ENCODE measurements at regions not wholly inside any gene's neighbourhood (a gene's known extent, or its start where the extent isn't known, plus 50 kb on each side); places are given as distances from the start of the nearest gene placed in this dataset.

- 59% methylated on average over 4 of the region's 4 CpGs for WGBS, 2 donors
- Histone ChIP-seq H3K4me3 (no peak overlapping the region), H3K9me3 (no peaks in the 10 kb centered on the region), H3K36me3 (no peaks in the 10 kb centered on the region), H3K27me3 (no peaks in the 10 kb centered on the region), H3K27ac (no peak overlapping the region), H3K4me1 (no peaks in the 10 kb centered on the region)
- no peak for DNase-seq (ENCODE audit: low spot score in 2 of 2)
- TF ChIP-seq POLR2A (IDR thresholded peaks at IDR 0.05) (no peak), EP300 (IDR thresholded peaks at IDR 0.05) (no peak)
These were observed 321.9 kb upstream of the CCDC54 start for GRCh38 chr3:107055181-107055942.

DNA sequence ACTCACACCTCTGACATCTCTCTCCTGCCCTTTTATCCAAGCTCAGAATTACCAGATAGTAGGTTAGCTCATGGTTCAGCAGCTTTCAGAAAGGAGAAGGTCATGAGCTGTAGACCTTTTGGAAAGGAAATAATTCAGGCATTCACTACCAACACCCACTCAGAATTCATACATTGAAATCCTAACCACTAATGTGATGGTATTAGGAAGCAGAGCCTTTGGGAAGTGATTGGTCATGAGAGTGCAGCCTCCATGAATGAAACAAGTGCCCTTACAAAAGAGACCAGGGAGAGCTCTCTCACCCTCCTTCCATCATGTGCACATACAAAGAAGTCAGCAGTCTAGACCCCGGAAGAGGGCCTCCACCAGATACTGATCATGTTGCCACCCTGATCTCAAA, 315.8 kb upstream of the CCDC54 start:
- Histone ChIP-seq H3K27me3 (no peaks in the 10 kb centered on the region), H3K36me3 (no peaks in the 10 kb centered on the region), H3K4me1 (peaks cover 0 to 35% (median 4%) of the 10 kb centered on the region in 4 donors), H3K4me3 (no peak overlapping the region), H3K27ac (no peak overlapping the region), H3K9me3 (no peaks in the 10 kb centered on the region)
- WGBS, 2 donors = 39 to 53% methylated on average over 1 of the region's 1 CpG
- DNase-seq (ENCODE audit: low spot score in 2 of 2) = no peak
- TF ChIP-seq, protein P1, sequence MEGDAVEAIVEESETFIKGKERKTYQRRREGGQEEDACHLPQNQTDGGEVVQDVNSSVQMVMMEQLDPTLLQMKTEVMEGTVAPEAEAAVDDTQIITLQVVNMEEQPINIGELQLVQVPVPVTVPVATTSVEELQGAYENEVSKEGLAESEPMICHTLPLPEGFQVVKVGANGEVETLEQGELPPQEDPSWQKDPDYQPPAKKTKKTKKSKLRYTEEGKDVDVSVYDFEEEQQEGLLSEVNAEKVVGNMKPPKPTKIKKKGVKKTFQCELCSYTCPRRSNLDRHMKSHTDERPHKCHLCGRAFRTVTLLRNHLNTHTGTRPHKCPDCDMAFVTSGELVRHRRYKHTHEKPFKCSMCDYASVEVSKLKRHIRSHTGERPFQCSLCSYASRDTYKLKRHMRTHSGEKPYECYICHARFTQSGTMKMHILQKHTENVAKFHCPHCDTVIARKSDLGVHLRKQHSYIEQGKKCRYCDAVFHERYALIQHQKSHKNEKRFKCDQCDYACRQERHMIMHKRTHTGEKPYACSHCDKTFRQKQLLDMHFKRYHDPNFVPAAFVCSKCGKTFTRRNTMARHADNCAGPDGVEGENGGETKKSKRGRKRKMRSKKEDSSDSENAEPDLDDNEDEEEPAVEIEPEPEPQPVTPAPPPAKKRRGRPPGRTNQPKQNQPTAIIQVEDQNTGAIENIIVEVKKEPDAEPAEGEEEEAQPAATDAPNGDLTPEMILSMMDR (IDR thresholded peaks at IDR 0.05) = no peak
- no peak for TF ChIP-seq EP300 (IDR thresholded peaks at IDR 0.05)

DNA sequence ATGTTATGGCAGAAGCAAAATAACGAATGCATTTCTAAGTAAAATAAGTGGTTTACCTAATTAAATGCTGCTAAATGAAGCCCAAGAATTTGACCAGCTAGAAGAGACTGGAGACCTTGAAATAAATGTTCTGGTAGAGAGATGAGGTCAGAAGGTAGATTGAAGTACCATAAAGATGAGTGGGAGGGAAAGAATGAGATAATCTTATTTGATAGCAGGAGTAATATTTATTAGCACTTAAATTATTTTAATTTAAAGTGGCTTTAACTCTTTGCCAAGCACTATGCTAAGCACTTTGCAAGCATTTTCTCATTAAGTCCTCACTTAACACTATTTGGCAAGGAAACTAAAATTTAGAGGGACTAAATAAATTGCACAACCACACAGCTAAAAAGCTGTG, 314.9 kb upstream of the CCDC54 start:
- TF ChIP-seq, protein P1 (IDR thresholded peaks at IDR 0.05) = no peak
- no peak for TF ChIP-seq EP300 (IDR thresholded peaks at IDR 0.05)
- TF ChIP-seq POLR2A (IDR thresholded peaks at IDR 0.05) = no peak
- H3K27me3 ChIP-seq = no peaks in the 10 kb centered on the region
- no peak for DNase-seq (ENCODE audit: low spot score in 2 of 2)
- H3K9me3 ChIP-seq = no peaks in the 10 kb centered on the region
- no peak overlapping the region for H3K27ac ChIP-seq
- H3K4me1 ChIP-seq = peaks cover 0 to 35% (median 4%) of the 10 kb centered on the region in 4 donors
- no peak overlapping the region for H3K4me3 ChIP-seq
- H3K36me3 ChIP-seq = no peaks in the 10 kb centered on the region
- 80% methylated on average over 1 of the region's 1 CpG for WGBS, 2 donors

GRCh38 chr3:107062787-107063186, 314.5 kb upstream of the CCDC54 start:
- 69 to 74% methylated on average over 2 of the region's 2 CpGs for WGBS, 2 donors
- no peak overlapping the region for H3K4me3 ChIP-seq
- H3K36me3 ChIP-seq = no peaks in the 10 kb centered on the region
- H3K27me3 ChIP-seq = no peaks in the 10 kb centered on the region
- TF ChIP-seq EP300 (IDR thresholded peaks at IDR 0.05) (no peak), POLR2A (IDR thresholded peaks at IDR 0.05) (no peak)
- TF ChIP-seq, protein P1 (IDR thresholded peaks at IDR 0.05) = no peak
- H3K4me1 ChIP-seq = peaks cover 0 to 35% (median 4%) of the 10 kb centered on the region in 4 donors
- no peak for DNase-seq (ENCODE audit: low spot score in 2 of 2)
- no peaks in the 10 kb centered on the region for H3K9me3 ChIP-seq
- H3K27ac ChIP-seq = no peak overlapping the region

- no peaks in the 10 kb centered on the region for H3K9me3 ChIP-seq
- DNase-seq (ENCODE audit: low spot score in 2 of 2) = no peak
- TF ChIP-seq EP300 (IDR thresholded peaks at IDR 0.05) = no peak
- TF ChIP-seq, protein P1 (IDR thresholded peaks at IDR 0.05) = no peak
- TF ChIP-seq POLR2A (IDR thresholded peaks at IDR 0.05) = no peak
- 64 to 71% methylated on average over 5 of the region's 5 CpGs for WGBS, 2 donors
- H3K36me3 ChIP-seq = no peaks in the 10 kb centered on the region
- no peaks in the 10 kb centered on the region for H3K27me3 ChIP-seq
- H3K4me1 ChIP-seq = peaks cover 0 to 35% (median 4%) of the 10 kb centered on the region in 4 donors
- H3K27ac ChIP-seq = peak overlapping the region in 1 of 4 donors; percentile 2
- no peak overlapping the region for H3K4me3 ChIP-seq
These were observed 313.9 kb upstream of the CCDC54 start for GRCh38 chr3:107063351-107063750.
